HCT116 (cell line): ENCODE measurements at regions not wholly inside any gene's neighbourhood (a gene's known extent, or its start where the extent isn't known, plus 50 kb on each side); places are given as distances from the start of the nearest gene placed in this dataset.

Experiments used
- ATAC-seq: fragments of 200-7000 bp; cut with Tn5 transposase; 2 replicates; pipeline ENCODE4 v1.9.1; 2020; ENCODE audit warnings: mild to moderate bottlenecking, moderate library complexity
- BruUV-seq: library from RNA; stranded (reverse); fragments of 400-500 nt; replicated peaks from 2 replicates; lab custom pipeline; 2021; lab: Mats Ljungman, UMichigan
- CTCF ChIA-PET: fragments of 300-600 bp; sonication (Branson Sonifier 250); formaldehyde crosslinking; loops from one replicate; lab custom pipeline; 2021; ENCODE audit warnings: antibody characterized with exemption; lab: Charles Lee
- POLR2A ChIA-PET: fragments of 300-600, 350-600 bp; sonication (Branson Sonifier 250); formaldehyde crosslinking; loops from one replicate; lab custom pipeline; 2021; ENCODE audit warnings: antibody characterized with exemption; lab: Charles Lee
- RAD21 ChIA-PET, 2 experiments: fragments of 300-600 bp; sonication (Branson Sonifier 250); formaldehyde crosslinking; loops; one replicate each; lab custom pipeline; 2023; ENCODE audit warnings: low total read pairs in 2 of 2; ENCODE audit not compliant: uncharacterized antibody in 2 of 2, unreplicated experiment in 2 of 2, low non-redundant PET in 1 of 2; lab: Charles Lee
- DNase-seq: peaks from one replicate; pipeline ENCODE4 v3.0.0-alpha.2; 2010; ENCODE audit warnings: low read depth, low spot score
- H2AFZ ChIP-seq: fragments of 200-600 bp; shearing (Covaris generic), sonication (generic); 2 replicates; pipeline ENCODE4 v1.6.1; 2017; ENCODE audit warnings: low read depth, mixed run types, mixed read lengths, antibody characterized with exemption, low read length; ENCODE audit not compliant: poor library complexity, severe bottlenecking
- H3K27ac ChIP-seq: 2 replicates; pipeline ENCODE4 v1.5.1; 2012; ENCODE audit warnings: low read depth, low read length
- H3K27me3 ChIP-seq: fragments of 200-600 bp; sonication (generic); 2 replicates; pipeline ENCODE4 v1.6.1; 2016; ENCODE audit warnings: mixed run types, low read length, mixed read lengths; ENCODE audit not compliant: insufficient read depth
- H3K36me3 ChIP-seq, 2 experiments: fragments of 200-500 bp in 1 of 2; fragments of 200-600 bp in 1 of 2; sonication (Bioruptor generic) in 1 of 2; sonication (generic) in 1 of 2; 2 replicates each; pipeline versions ENCODE4 v1.5.1 to v1.6.1; 2014 to 2016; ENCODE audit warnings: low read length in 2 of 2, inconsistent platforms in 1 of 2, mixed read lengths in 1 of 2, mixed run types in 1 of 2; ENCODE audit not compliant: insufficient read depth in 2 of 2, control insufficient read depth in 1 of 2
- H3K4me1 ChIP-seq, 2 experiments: fragments of 200-600 bp in 1 of 2; sonication (generic) in 1 of 2; 2 replicates each; pipeline versions ENCODE4 v1.5.1 to v1.6.1; 2012 to 2017; ENCODE audit warnings: low read length in 2 of 2, inconsistent platforms in 1 of 2, mild to moderate bottlenecking in 1 of 2, mixed read lengths in 1 of 2, mixed run types in 1 of 2, moderate library complexity in 1 of 2; ENCODE audit not compliant: insufficient read depth in 2 of 2, control insufficient read depth in 1 of 2
- H3K4me2 ChIP-seq: fragments of 200-600 bp; sonication (generic); 2 replicates; pipeline ENCODE4 v1.6.1; 2017; ENCODE audit warnings: mixed run types, low read length, mixed read lengths
- H3K4me3 ChIP-seq, 2 experiments: fragments of 200-600 bp in 1 of 2; sonication (generic) in 1 of 2; replicated peaks in 1 of 2; 2 replicates each; pipeline ENCODE4 v1.5.1; 2011 to 2016; ENCODE audit warnings: low read length in 2 of 2, control low read depth in 1 of 2, low read depth in 1 of 2, mild to moderate bottlenecking in 1 of 2, mixed read lengths in 1 of 2, mixed run types in 1 of 2
- H3K79me2 ChIP-seq: fragments of 200-600 bp; sonication (generic); 2 replicates; pipeline ENCODE4 v1.6.1; 2017; ENCODE audit warnings: mild to moderate bottlenecking, mixed run types, low read length, moderate library complexity, mixed read lengths; ENCODE audit not compliant: insufficient read depth
- H3K9ac ChIP-seq: fragments of 200-600 bp; sonication (generic); 2 replicates; pipeline ENCODE4 v1.6.1; 2016; ENCODE audit warnings: low read length, mixed read lengths
- H3K9me2 ChIP-seq: fragments of 200-600 bp; sonication (generic), shearing (Covaris generic); 2 replicates; pipeline ENCODE4 v1.6.1; 2017; ENCODE audit warnings: mixed run types, mild to moderate bottlenecking, moderate library complexity; ENCODE audit not compliant: insufficient read depth
- H3K9me3 ChIP-seq, 2 experiments: fragments of 200-500 bp in 1 of 2; fragments of 200-600 bp in 1 of 2; sonication (Bioruptor generic) in 1 of 2; sonication (generic) in 1 of 2; 2 replicates each; pipeline ENCODE4 v1.6.1; 2014 to 2017; ENCODE audit warnings: low read length in 2 of 2, mixed read lengths in 2 of 2, inconsistent platforms in 1 of 2, low read depth in 1 of 2, mild to moderate bottlenecking in 1 of 2, mixed run types in 1 of 2, moderate library complexity in 1 of 2; ENCODE audit not compliant: control insufficient read depth in 1 of 2, insufficient read depth in 1 of 2
- H4K20me1 ChIP-seq: fragments of 200-600 bp; sonication (generic), shearing (Covaris generic); 2 replicates; pipeline ENCODE4 v1.6.1; 2017; ENCODE audit warnings: mixed run types, mild to moderate bottlenecking, moderate library complexity; ENCODE audit not compliant: insufficient read depth
- ATF3 ChIP-seq: IDR thresholded peaks from 2 replicates; pipeline ENCODE4 v1.6.1; 2012
- CBX3 ChIP-seq: IDR thresholded peaks from 2 replicates; pipeline ENCODE4 v1.6.1; 2012; ENCODE audit warnings: low read depth
- EGR1 ChIP-seq: IDR thresholded peaks from 2 replicates; pipeline ENCODE4 v1.6.1; 2012; ENCODE audit warnings: low read depth
- ELF1 ChIP-seq: IDR thresholded peaks from 2 replicates; pipeline ENCODE4 v1.6.1; 2012; ENCODE audit warnings: low read depth, borderline replicate concordance
- EZH2phosphoT487 ChIP-seq: fragments of 200-600 bp; IDR thresholded peaks from 2 replicates; pipeline ENCODE4 v1.6.1; 2018; ENCODE audit warnings: antibody characterized with exemption, borderline replicate concordance
- JUND ChIP-seq: IDR thresholded peaks from 2 replicates; pipeline ENCODE4 v1.6.1; 2012
- MAX ChIP-seq: IDR thresholded peaks from 2 replicates; pipeline ENCODE4 v1.6.1; 2012
- POLR2A ChIP-seq: IDR thresholded peaks from 2 replicates; pipeline ENCODE4 v1.7.0; 2011; ENCODE audit warnings: borderline replicate concordance; ENCODE audit not compliant: insufficient read depth, insufficient read length; ENCODE audit errors: extremely low read depth
- REST ChIP-seq: IDR thresholded peaks from 2 replicates; pipeline ENCODE4 v1.6.1; 2012; ENCODE audit warnings: low read depth
- SRF ChIP-seq: IDR thresholded peaks from 2 replicates; pipeline ENCODE4 v1.6.1; 2012; ENCODE audit warnings: low read depth
- TCF7L2 ChIP-seq: IDR thresholded peaks from 2 replicates; pipeline ENCODE4 v1.7.0; 2011; ENCODE audit warnings: borderline replicate concordance, inconsistent platforms; ENCODE audit not compliant: insufficient read depth, insufficient read length; ENCODE audit errors: extremely low read depth
- YY1 ChIP-seq: IDR thresholded peaks from 2 replicates; pipeline ENCODE4 v1.6.1; 2011; ENCODE audit warnings: low read length, low read depth, moderate library complexity, mild to moderate bottlenecking; ENCODE audit not compliant: insufficient replicate concordance; ENCODE audit errors: extremely low read depth
- ZBTB33 ChIP-seq: IDR thresholded peaks from 2 replicates; pipeline ENCODE4 v1.6.1; 2011; ENCODE audit warnings: mild to moderate bottlenecking, low read length, moderate library complexity; ENCODE audit not compliant: insufficient replicate concordance; ENCODE audit errors: extremely low read depth
- ZFX ChIP-seq: fragments of 450-650 bp; IDR thresholded peaks from 2 replicates; pipeline ENCODE4 v1.6.1; 2017
- ZNF274 ChIP-seq: fragments of 200-500 bp; sonication (Bioruptor generic); IDR thresholded peaks from 2 replicates; pipeline ENCODE4 v1.6.1; 2014; ENCODE audit warnings: mild to moderate bottlenecking, low read depth, low read length, inconsistent platforms
- intact Hi-C: fragments of 100-400 bp; cut with micrococcal nuclease; formaldehyde crosslinking; loops from 2 replicates; pipeline ENCODE4 v1.10.0; 2022

- no peaks in the 10 kb centered on the region for H3K79me2 ChIP-seq
- intact Hi-C loops: no loop called here
- no peak for ATAC-seq
- no peak overlapping the region for H3K4me2 ChIP-seq
- no peaks in the 10 kb centered on the region for H4K20me1 ChIP-seq
- peaks cover 18% of the 10 kb centered on the region for H3K27me3 ChIP-seq
- no peak overlapping the region for H3K27ac ChIP-seq
- no peaks in the 10 kb centered on the region for H3K9me2 ChIP-seq
- RAD21 ChIA-PET: no interaction called here
- no peak for TF ChIP-seq EGR1
- TF ChIP-seq EZH2phosphoT487: no peak
- no peak for TF ChIP-seq ZFX
- no peak for TF ChIP-seq ELF1
- TF ChIP-seq ZNF274: no peak
- no peak for TF ChIP-seq MAX
- no peak for TF ChIP-seq TCF7L2
- no peak for TF ChIP-seq ATF3
- no peak for TF ChIP-seq CBX3
- no peak for TF ChIP-seq ZBTB33
- TF ChIP-seq YY1: no peak
- TF ChIP-seq SRF: no peak
- TF ChIP-seq JUND: no peak
- TF ChIP-seq POLR2A: no peak
- TF ChIP-seq REST: no peak
- TF ChIP-seq, all 23 proteins: peak for 0
- ChIA-PET CTCF (no interaction called here), POLR2A (no interaction called here)
- no peak overlapping the region for H3K9ac ChIP-seq
- no TSS peak for BruUV-seq
- H2AFZ ChIP-seq: no peak overlapping the region
- no peaks in the 10 kb centered on the region for H3K36me3 ChIP-seq
- no peaks in the 10 kb centered on the region; a peak in 1 of 4 replicates for H3K9me3 ChIP-seq
- no peaks in the 10 kb centered on the region for H3K4me1 ChIP-seq
- no peak overlapping the region for H3K4me3 ChIP-seq
- no peak for DNase-seq
Observed at GRCh38 chr5:5687113-5687512, 264.6 kb downstream of the ICE1 start.
